K562 (cell line): ENCODE measurements at regions not wholly inside any gene's neighbourhood (a gene's known extent, or its start where the extent isn't known, plus 50 kb on each side); places are given as distances from the start of the nearest gene placed in this dataset.

Experiments
- ATAC-seq: fragments of 200-7000 bp; cut with Tn5 transposase; 3 replicates; pipeline ENCODE4 v1.9.1; 2020; ENCODE audit warnings: moderate library complexity
- BruUV-seq: library from RNA; stranded (reverse); fragments of 400-500 nt; replicated peaks from 2 replicates; lab custom pipeline; 2021; lab: Mats Ljungman, UMichigan
- CTCF ChIA-PET: fragments of 300-600 bp; formaldehyde crosslinking; extraction: SDS; loops from one replicate; lab custom pipeline; 2021; ENCODE audit warnings: low intra/inter-chr PET ratio; lab: Yijun Ruan, JAX
- POLR2A ChIA-PET: fragments of 300-600, 350-650 bp; sonication (Branson Sonifier 250); formaldehyde crosslinking; extraction: SDS; loops from one replicate; lab custom pipeline; 2021; ENCODE audit warnings: antibody characterized with exemption, inconsistent platforms; lab: Yijun Ruan, JAX
- DNase-seq, 4 experiments: peaks; one replicate each; pipeline versions ENCODE4 v3.0.0 to v3.0.0-alpha.2; 2011 to 2018; ENCODE audit warnings: low spot score in 3 of 4, mixed read lengths in 3 of 4; ENCODE audit errors: extremely low read depth in 1 of 4
- FAIRE-seq: peaks from 2 replicates; lab custom pipeline; 2011; peaks lifted over from hg19 to GRCh38; lab: Jason Lieb, UNC
- H2AFZ ChIP-seq: 2 replicates; pipeline ENCODE4 v1.6.0; 2011; ENCODE audit warnings: low read depth, low read length, control low read depth, inconsistent platforms
- H3K27ac ChIP-seq: fragments of 200-600 bp; 3 replicates; pipeline ENCODE4 v1.8.0; 2011; ENCODE audit warnings: low read depth, mild to moderate bottlenecking, control low read depth, inconsistent platforms, low read length, moderate library complexity, mixed read lengths; ENCODE audit errors: extremely low read depth
- H3K27me3 ChIP-seq, 2 experiments: fragments of 300-600 bp in 1 of 2; 2 replicates in 1 of 2; 3 replicates in 1 of 2; pipeline versions ENCODE4 v1.6.0 to v1.8.0; 2011; ENCODE audit warnings: inconsistent platforms in 2 of 2, low read length in 2 of 2, mild to moderate bottlenecking in 1 of 2, mixed read lengths in 1 of 2, moderate library complexity in 1 of 2; ENCODE audit not compliant: control insufficient read depth in 2 of 2, insufficient read depth in 2 of 2
- H3K36me3 ChIP-seq: fragments of 300-600 bp; 3 replicates; pipeline ENCODE4 v1.8.0; 2011; ENCODE audit warnings: mild to moderate bottlenecking, low read length, inconsistent platforms; ENCODE audit not compliant: control insufficient read depth, insufficient read depth
- H3K4me1 ChIP-seq, 2 experiments: fragments of 200-600 bp in 1 of 2; replicated peaks in 1 of 2; 2 replicates in 1 of 2; 3 replicates in 1 of 2; pipeline versions ENCODE4 v1.5.1 to v1.8.0; 2011; ENCODE audit warnings: inconsistent platforms in 2 of 2, low read length in 2 of 2, mild to moderate bottlenecking in 1 of 2, mixed read lengths in 1 of 2, moderate library complexity in 1 of 2; ENCODE audit not compliant: control insufficient read depth in 2 of 2, insufficient read depth in 2 of 2
- H3K4me2 ChIP-seq: 2 replicates; pipeline ENCODE4 v1.6.1; 2011; ENCODE audit warnings: low read length, control low read depth, inconsistent platforms, mixed read lengths; ENCODE audit not compliant: insufficient read depth
- H3K4me3 ChIP-seq: fragments of 200-600 bp; sonication (generic), shearing (Covaris generic); 2 replicates; pipeline ENCODE4 v1.5.1; 2016; ENCODE audit warnings: control low read depth, inconsistent platforms
- H3K79me2 ChIP-seq: fragments of 200-600 bp; 3 replicates; pipeline ENCODE4 v1.8.0; 2011; ENCODE audit warnings: low read length, inconsistent platforms; ENCODE audit not compliant: control insufficient read depth, insufficient read depth
- H3K9ac ChIP-seq, 2 experiments: 2 replicates each; pipeline versions ENCODE4 v1.6.0 to v1.6.1; 2011; ENCODE audit warnings: low read depth in 2 of 2, low read length in 2 of 2, control low read depth in 1 of 2, inconsistent platforms in 1 of 2, mild to moderate bottlenecking in 1 of 2, mixed read lengths in 1 of 2; ENCODE audit not compliant: insufficient read depth in 1 of 2
- H3K9me1 ChIP-seq: one replicate; pipeline ENCODE4 v1.6.0; 2011; ENCODE audit warnings: inconsistent platforms, mild to moderate bottlenecking, low read length, moderate library complexity; ENCODE audit not compliant: control insufficient read depth, insufficient read depth
- H3K9me3 ChIP-seq: replicated peaks from 2 replicates; pipeline ENCODE4 v1.5.1; 2011; ENCODE audit warnings: low read depth, low read length, inconsistent platforms; ENCODE audit not compliant: control insufficient read depth, insufficient read depth
- H4K20me1 ChIP-seq: replicated peaks from 2 replicates; pipeline ENCODE4 v1.6.1; 2011; ENCODE audit warnings: low read length, inconsistent platforms, mixed read lengths; ENCODE audit not compliant: control insufficient read depth, insufficient read depth
- ETS1 ChIP-seq: conservative IDR thresholded peaks from 2 replicates; pipeline ENCODE4 v1.6.1; 2011; ENCODE audit warnings: low read depth, mild to moderate bottlenecking, low read length; ENCODE audit not compliant: control insufficient read depth
- ILK ChIP-seq: fragments of 450-650 bp; IDR thresholded peaks from 2 replicates; pipeline ENCODE4 v1.6.1; 2016; ENCODE audit warnings: missing genetic modification characterization, low read depth, mild to moderate bottlenecking, missing compliant biosample characterization, moderate library complexity, borderline replicate concordance
- MCM3 ChIP-seq: fragments of 450-650 bp; IDR thresholded peaks from 2 replicates; pipeline ENCODE4 v1.6.1; 2016
- NEUROD1 ChIP-seq: fragments of 150-350 bp; IDR thresholded peaks from 2 replicates; pipeline ENCODE4 v1.6.1; 2014; ENCODE audit warnings: borderline replicate concordance, low read length, low read depth; ENCODE audit not compliant: partially characterized antibody
- ZBTB40 ChIP-seq, 2 experiments: fragments of 450-650 bp in 1 of 2; sonication (generic) in 1 of 2; formaldehyde crosslinking in 1 of 2; IDR thresholded peaks; 2 replicates each; pipeline versions ENCODE4 v1.7.1 to v1.9.0; 2016 to 2022; ENCODE audit warnings: inconsistent platforms in 1 of 2, mild to moderate bottlenecking in 1 of 2, missing genetic modification reagents in 1 of 2
- ZNF253 ChIP-seq: fragments of 250-450 bp; sonication (Bioruptor Pico); conservative IDR thresholded peaks from 2 replicates; pipeline ENCODE4 v1.6.1; 2021; ENCODE audit warnings: mild to moderate bottlenecking
- ZNF592 ChIP-seq: fragments of 450-650 bp; IDR thresholded peaks from 2 replicates; pipeline ENCODE4 v1.6.1; 2017; ENCODE audit warnings: antibody characterized with exemption, mild to moderate bottlenecking
- WGBS: fragments of 100-300 bp; shearing (Covaris generic); methylation state at CpG from one replicate; pipeline ENCODE4 v1.1.6; 2016; ENCODE audit warnings: low coverage, mixed read lengths; ENCODE audit not compliant: insufficient coverage; ENCODE audit errors: missing lambda C conversion rate; 5-methylcytosine and 5-hydroxymethylcytosine counted together
- in situ Hi-C: fragments of 300-500 bp; cut with MboI; formaldehyde crosslinking; loops from 4 replicates; pipeline ENCODE4 v1.15.0; 2018; ENCODE audit warnings: inconsistent platforms, mixed read lengths
- intact Hi-C: fragments of 100-400 bp; cut with micrococcal nuclease; formaldehyde crosslinking; loops from 2 replicates; pipeline ENCODE4 v1.14.2; 2022

- Histone ChIP-seq H3K4me3 (no peak overlapping the region), H4K20me1 (no peaks in the 10 kb centered on the region), H3K9me1 (no peaks in the 10 kb centered on the region), H2AFZ (no peak overlapping the region), H3K79me2 (no peaks in the 10 kb centered on the region), H3K9me3 (no peaks in the 10 kb centered on the region), H3K36me3 (no peaks in the 10 kb centered on the region), H3K4me1 (no peaks in the 10 kb centered on the region), H3K27me3 (no peaks in the 10 kb centered on the region), H3K9ac (no peak overlapping the region), H3K4me2 (no peak overlapping the region), H3K27ac (no peak overlapping the region)
- WGBS, result 1% methylated on average over 3 of the region's 3 CpGs
- CTCF ChIA-PET, result no interaction called here
- intact Hi-C loops (no loop called here), in situ Hi-C loops (no loop called here)
- DNase-seq (no peak), ATAC-seq (no peak), FAIRE-seq (no peak)
- POLR2A ChIA-PET, result interaction anchor here (1.6 kb wide), 1 partner anchor 20 kb away, joined by 4 read pairs; no protein-coding TSS in a partner anchor
- no TSS peak for BruUV-seq
- no peak for TF ChIP-seq ZBTB40 (IDR thresholded peaks at IDR 0.05)
- TF ChIP-seq ZBTB40 (CRISPR knock-in tag; IDR thresholded peaks at IDR 0.05), result no peak
- no peak for TF ChIP-seq ZNF592
- TF ChIP-seq ZNF253 (CRISPR knock-in tag), result no peak
- no peak for TF ChIP-seq ILK (tag)
- TF ChIP-seq MCM3, result no peak
- TF ChIP-seq ETS1, result no peak
- no peak for TF ChIP-seq NEUROD1
These were observed 774.7 kb downstream of the METTL4 start for GRCh38 chr18:1796636-1797035.
